ENCODE measurements at regions not wholly inside any gene's neighbourhood (a gene's known extent, or its start where the extent isn't known, plus 50 kb on each side); places are given as distances from the start of the nearest gene placed in this dataset.
"Not testable (repeated sequence)": the region's sequence is repeated elsewhere in the genome, so short reads cannot be mapped to it uniquely, and the experiment has no call there.

GRCh38 chr13:37209621-37210580 is 104.4 kb upstream of the CSNK1A1L start:
- DNase-seq, result peak; percentile 72

- DNase-seq, result no peak
Observed at GRCh38 chr13:37207691-37208451, 102.4 kb upstream of the CSNK1A1L start.

- DNase-seq, result no peak
Observed at GRCh38 chr13:37202264-37202663, 96.8 kb upstream of the CSNK1A1L start.

GRCh38 chr13:37201081-37201480 is 95.6 kb upstream of the CSNK1A1L start:
- no peak for DNase-seq

- DNase-seq, result no peak
Observed at GRCh38 chr13:37198629-37199028, 93.2 kb upstream of the CSNK1A1L start.

GRCh38 chr13:37195621-37196020 is 90.2 kb upstream of the CSNK1A1L start:
- no peak for DNase-seq

- DNase-seq, result no peak
Observed at GRCh38 chr13:37194428-37194861, 89.0 kb upstream of the CSNK1A1L start.

GRCh38 chr13:37192956-37193355 is 87.5 kb upstream of the CSNK1A1L start:
- no peak for DNase-seq

- DNase-seq, result no peak
Observed at GRCh38 chr13:37187621-37188020, 82.2 kb upstream of the CSNK1A1L start.

- no peak for DNase-seq
Observed at GRCh38 chr13:37187105-37187504, 81.6 kb upstream of the CSNK1A1L start.

- DNase-seq, result no peak
Observed at GRCh38 chr13:37181620-37182019, 76.2 kb upstream of the CSNK1A1L start.

GRCh38 chr13:37179645-37180044 is 74.2 kb upstream of the CSNK1A1L start:
- no peak for DNase-seq

- no peak for DNase-seq
Observed at GRCh38 chr13:37177125-37177524, 71.7 kb upstream of the CSNK1A1L start.

GRCh38 chr13:37175996-37176395 is 70.5 kb upstream of the CSNK1A1L start:
- DNase-seq, result no peak

GRCh38 chr13:37173214-37173613 is 67.8 kb upstream of the CSNK1A1L start:
- DNase-seq, result peak; percentile 56

GRCh38 chr13:37172226-37172625 is 66.8 kb upstream of the CSNK1A1L start:
- peak; percentile 76 for DNase-seq

- no peak for DNase-seq
Observed at GRCh38 chr13:37168926-37169325, 63.5 kb upstream of the CSNK1A1L start.

- DNase-seq, result no peak
Observed at GRCh38 chr13:37168151-37168550, 62.7 kb upstream of the CSNK1A1L start.

- DNase-seq, result no peak
Observed at GRCh38 chr13:37164635-37165034, 59.2 kb upstream of the CSNK1A1L start.

GRCh38 chr13:37163641-37164265 is 58.3 kb upstream of the CSNK1A1L start:
- DNase-seq, result no peak

GRCh38 chr13:37158481-37158880 is 53.0 kb upstream of the CSNK1A1L start:
- DNase-seq, result no peak

- DNase-seq, result not testable (repeated sequence)
Observed at GRCh38 chr13:37155613-37156097, 50.2 kb upstream of the CSNK1A1L start.
